Aorta (tissue), 5 donors: ENCODE measurements at regions not wholly inside any gene's neighbourhood (a gene's known extent, or its start where the extent isn't known, plus 50 kb on each side); places are given as distances from the start of the nearest gene placed in this dataset.

Source experiments
- ATAC-seq: fragments of 200-7000 bp; cut with Tn5 transposase; one replicate; pipeline ENCODE4 v1.9.1; 2022; ENCODE audit warnings: moderate library complexity; ENCODE audit not compliant: low FRiP score
- DNase-seq, 2 donors: peaks; one replicate each; pipeline ENCODE4 v3.0.0-alpha.2; 2020
- H3K27ac ChIP-seq, 2 donors: one replicate each; pipeline ENCODE4 v1.5.1; 2013; ENCODE audit warnings: low read length in 2 of 2, mild to moderate bottlenecking in 2 of 2, moderate library complexity in 2 of 2, control low read depth in 1 of 2, inconsistent platforms in 1 of 2, low read depth in 1 of 2
- H3K27me3 ChIP-seq, 2 donors: one replicate each; pipeline ENCODE4 v1.6.1; 2013; ENCODE audit warnings: control low read depth in 1 of 2, low read length in 1 of 2, mild to moderate bottlenecking in 1 of 2, moderate library complexity in 1 of 2; ENCODE audit not compliant: insufficient read depth in 2 of 2, control insufficient read depth in 1 of 2
- H3K36me3 ChIP-seq, 2 donors: one replicate each; pipeline ENCODE4 v1.6.1; 2013; ENCODE audit warnings: control low read depth in 1 of 2, low read length in 1 of 2, mild to moderate bottlenecking in 1 of 2; ENCODE audit not compliant: insufficient read depth in 2 of 2, control insufficient read depth in 1 of 2
- H3K4me1 ChIP-seq, 2 donors: one replicate each; pipeline ENCODE4 v1.6.1; 2013; ENCODE audit warnings: low read length in 2 of 2, control low read depth in 1 of 2, mild to moderate bottlenecking in 1 of 2, moderate library complexity in 1 of 2; ENCODE audit not compliant: insufficient read depth in 2 of 2, control insufficient read depth in 1 of 2
- H3K4me3 ChIP-seq, 2 donors: one replicate each; pipeline ENCODE4 v1.5.1; 2013; ENCODE audit warnings: low read length in 2 of 2, control low read depth in 1 of 2, mild to moderate bottlenecking in 1 of 2
- H3K9me3 ChIP-seq: one replicate; pipeline ENCODE4 v1.6.1; 2013; ENCODE audit warnings: mild to moderate bottlenecking, low read length; ENCODE audit not compliant: control insufficient read depth
- WGBS, 2 donors: extraction: QIAGEN DNeasy Blood & Tissue Kit; methylation state at CpG; one replicate each; pipeline ENCODE4 v1.1.7; 2013; 5-methylcytosine and 5-hydroxymethylcytosine counted together
- intact Hi-C, 2 donors: fragments of 100-400 bp; cut with DNase I; formaldehyde crosslinking; loops; one replicate each; pipeline versions ENCODE4 v1.14.2 to v1.15.0; 2022
- donor health status: healthy with polysubstance abuse.
- donor health status: Bipolar disorder and iron deficiency.
- donor health status: DM: no; HTN: no; CAD: no.
- donor health status: DM: no; HTN: no; CAD: no.
- donor health status: DM: yes; HTN: yes; CAD: no.

DNA sequence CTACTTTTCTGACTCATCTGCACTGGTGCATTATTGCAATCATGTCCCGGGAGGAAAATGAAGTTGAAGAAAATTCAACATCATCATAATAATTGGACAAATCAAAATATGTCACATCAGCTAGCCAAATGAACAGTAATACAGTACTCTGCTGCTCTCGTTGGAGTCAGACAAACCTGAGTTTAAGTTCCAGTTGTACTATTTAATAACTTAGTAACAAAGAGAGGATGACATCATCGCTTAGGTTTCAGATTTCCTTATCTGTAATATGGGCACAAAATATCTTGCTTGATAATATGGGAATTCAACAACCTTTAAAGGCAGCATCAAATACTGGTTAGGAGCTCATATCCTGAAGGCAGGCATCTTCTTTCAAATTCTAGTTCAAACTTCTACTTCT, 1248.9 kb upstream of the ACO1 start:
- no peaks in the 10 kb centered on the region for H3K27me3 ChIP-seq
- no peak for DNase-seq
- H3K9me3 ChIP-seq, result no peaks in the 10 kb centered on the region
- H3K36me3 ChIP-seq, result no peaks in the 10 kb centered on the region
- intact Hi-C loops, result no loop called here
- WGBS, 2 donors, result 71 to 74% methylated on average over 3 of the region's 3 CpGs
- H3K27ac ChIP-seq, result no peak overlapping the region
- H3K4me1 ChIP-seq, result no peaks in the 10 kb centered on the region
- H3K4me3 ChIP-seq, result no peak overlapping the region
- no peak for ATAC-seq

DNA sequence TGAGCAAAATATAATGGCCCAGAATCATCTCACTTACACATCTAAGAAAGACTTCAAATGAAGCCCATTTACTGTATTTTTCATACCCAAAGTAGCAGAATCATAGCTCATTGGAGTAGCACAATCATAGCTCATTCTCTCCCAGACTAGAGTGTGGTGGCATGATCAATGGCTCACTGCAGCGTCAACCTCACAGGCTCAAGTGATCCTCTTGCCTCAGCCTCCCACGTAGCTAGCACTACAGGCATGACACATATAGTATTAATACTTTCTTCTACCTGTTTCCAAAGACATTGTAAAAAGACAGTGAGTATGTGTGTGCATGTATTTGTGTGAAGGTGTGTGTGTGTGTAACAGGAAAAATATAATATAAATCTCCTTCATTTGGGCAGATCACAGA, 1247.9 kb upstream of the ACO1 start:
- 90 to 92% methylated on average over 2 of the region's 2 CpGs for WGBS, 2 donors
- no peak overlapping the region for H3K27ac ChIP-seq
- no peaks in the 10 kb centered on the region for H3K27me3 ChIP-seq
- H3K4me1 ChIP-seq, result no peaks in the 10 kb centered on the region
- intact Hi-C loops, result no loop called here
- H3K36me3 ChIP-seq, result no peaks in the 10 kb centered on the region
- no peak overlapping the region for H3K4me3 ChIP-seq
- no peaks in the 10 kb centered on the region for H3K9me3 ChIP-seq
- ATAC-seq, result no peak
- no peak for DNase-seq

DNA sequence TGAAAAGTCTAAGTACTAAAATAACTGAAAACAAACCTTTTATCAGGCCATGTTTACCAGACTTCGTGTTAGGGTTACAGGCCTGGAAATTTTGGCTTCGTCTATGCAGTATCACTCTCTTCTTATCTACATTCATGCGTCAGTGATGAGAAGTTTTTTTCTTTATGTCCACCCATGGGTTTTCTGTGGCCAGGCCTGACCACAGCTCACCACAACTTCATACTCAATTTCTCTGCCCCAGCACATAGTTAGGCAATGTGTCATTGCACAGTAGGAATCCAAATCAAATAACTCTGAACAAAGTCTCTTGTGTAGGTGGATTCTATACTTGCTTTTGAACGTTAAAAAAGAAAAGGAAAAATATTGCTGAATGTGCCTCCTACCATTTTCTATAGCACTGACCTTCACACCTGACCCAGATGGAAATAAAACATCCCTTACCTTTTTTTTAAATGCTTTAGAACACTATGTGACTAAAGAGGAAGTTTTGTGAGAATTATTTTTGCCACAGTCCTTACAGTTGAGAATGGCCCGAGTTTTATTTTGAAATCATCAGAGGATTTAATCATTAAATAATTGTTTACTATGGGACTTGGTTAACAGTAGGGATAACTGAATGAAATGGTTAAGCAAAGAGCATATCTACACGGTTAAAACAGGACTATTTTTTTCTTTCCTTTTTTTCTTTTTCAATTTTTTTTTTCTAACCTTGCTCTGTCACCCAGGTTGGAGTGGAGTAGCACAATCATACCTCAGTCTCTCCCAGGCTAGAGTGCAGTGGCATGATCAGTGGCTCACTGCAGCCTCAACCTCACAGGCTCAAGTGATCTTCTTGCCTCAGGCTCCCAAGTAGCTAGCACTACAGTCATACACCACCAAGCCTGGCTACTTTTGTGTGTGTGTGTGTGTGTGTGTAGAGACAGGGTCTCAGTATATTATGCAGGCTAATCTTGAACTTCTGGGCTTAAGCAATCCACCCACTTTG, 1247.0 kb upstream of the ACO1 start:
- no peaks in the 10 kb centered on the region for H3K36me3 ChIP-seq
- H3K4me1 ChIP-seq, result no peaks in the 10 kb centered on the region
- WGBS, 2 donors, result 17 to 18% methylated on average over 6 of the region's 6 CpGs
- intact Hi-C loops, result no loop called here
- DNase-seq (no peak), ATAC-seq (no peak)
- H3K27me3 ChIP-seq, result no peaks in the 10 kb centered on the region
- no peak overlapping the region for H3K27ac ChIP-seq
- no peak overlapping the region for H3K4me3 ChIP-seq
- H3K9me3 ChIP-seq, result no peaks in the 10 kb centered on the region

DNA sequence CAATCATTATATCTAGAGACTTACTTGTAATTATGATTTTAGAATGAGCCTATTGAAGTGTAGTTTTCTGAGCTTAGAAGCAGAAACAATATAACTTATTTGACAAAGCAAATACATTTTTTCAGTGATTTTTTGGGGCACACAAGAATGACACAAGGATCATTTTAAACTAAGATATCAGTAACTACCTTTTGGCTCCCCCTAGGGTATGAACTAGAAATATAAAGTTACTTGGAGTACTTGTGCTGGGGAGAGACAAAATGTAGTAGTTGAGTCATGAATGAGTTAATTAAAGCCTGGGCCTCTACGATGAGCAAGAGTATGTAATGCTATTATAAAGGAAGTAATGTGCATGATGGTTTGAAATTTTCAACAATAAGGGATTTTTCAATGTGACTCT, 1244.1 kb upstream of the ACO1 start:
- DNase-seq (no peak), ATAC-seq (no peak)
- intact Hi-C loops, result no loop called here
- Histone ChIP-seq H3K9me3 (no peaks in the 10 kb centered on the region), H3K4me3 (no peak overlapping the region), H3K4me1 (no peaks in the 10 kb centered on the region), H3K27ac (no peak overlapping the region), H3K27me3 (no peaks in the 10 kb centered on the region), H3K36me3 (no peaks in the 10 kb centered on the region)
- 2 to 13% methylated on average over 1 of the region's 1 CpG for WGBS, 2 donors

DNA sequence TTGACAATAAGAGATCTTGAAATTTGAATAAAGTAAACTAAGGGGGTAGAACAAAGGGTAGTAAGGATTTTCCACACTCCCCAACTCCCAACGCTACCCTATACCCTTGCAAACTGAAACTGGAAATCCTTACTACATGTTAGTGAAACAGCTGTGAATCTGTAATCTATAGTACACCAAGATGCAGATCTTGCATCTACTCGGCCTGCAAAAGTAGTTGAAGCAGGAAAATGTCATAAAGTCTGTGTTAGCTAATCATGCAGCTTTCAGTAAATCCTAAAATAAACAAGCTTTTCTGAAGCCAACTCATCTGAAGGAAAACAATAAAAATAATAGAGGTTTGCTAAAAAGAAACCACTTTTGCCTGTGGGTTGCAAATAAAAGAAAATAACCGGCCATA, 1242.0 kb upstream of the ACO1 start:
- Histone ChIP-seq H3K27me3 (no peaks in the 10 kb centered on the region), H3K27ac (no peak overlapping the region), H3K36me3 (no peaks in the 10 kb centered on the region), H3K9me3 (no peaks in the 10 kb centered on the region), H3K4me3 (no peak overlapping the region), H3K4me1 (no peaks in the 10 kb centered on the region)
- ATAC-seq (no peak), DNase-seq (no peak)
- 67 to 68% methylated on average over 3 of the region's 3 CpGs for WGBS, 2 donors
- intact Hi-C loops, result no loop called here

DNA sequence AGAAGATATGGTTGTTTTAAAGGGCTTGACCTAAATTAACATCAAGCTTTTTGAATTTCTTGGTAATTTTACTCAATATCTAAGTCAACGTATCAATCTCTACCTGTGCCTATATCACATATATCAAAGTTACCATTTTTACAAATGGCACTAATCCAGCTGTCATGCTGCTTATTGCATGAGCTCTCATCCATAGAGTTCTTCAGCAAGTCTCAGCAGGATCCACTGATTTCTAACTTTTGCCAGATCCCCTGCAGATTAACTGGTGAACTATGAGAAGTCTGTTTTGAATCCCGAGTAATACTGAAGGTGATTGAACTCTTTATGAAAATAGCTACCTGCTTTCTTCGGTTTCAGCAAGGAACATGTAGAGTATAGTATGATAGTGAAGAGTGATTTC, 1239.8 kb upstream of the ACO1 start:
- intact Hi-C loops, result no loop called here
- Histone ChIP-seq H3K36me3 (no peaks in the 10 kb centered on the region), H3K27ac (no peak overlapping the region), H3K4me1 (no peaks in the 10 kb centered on the region), H3K27me3 (no peaks in the 10 kb centered on the region), H3K9me3 (no peaks in the 10 kb centered on the region), H3K4me3 (no peak overlapping the region)
- DNase-seq (no peak), ATAC-seq (no peak)
- 79 to 80% methylated on average over 3 of the region's 3 CpGs for WGBS, 2 donors

DNA sequence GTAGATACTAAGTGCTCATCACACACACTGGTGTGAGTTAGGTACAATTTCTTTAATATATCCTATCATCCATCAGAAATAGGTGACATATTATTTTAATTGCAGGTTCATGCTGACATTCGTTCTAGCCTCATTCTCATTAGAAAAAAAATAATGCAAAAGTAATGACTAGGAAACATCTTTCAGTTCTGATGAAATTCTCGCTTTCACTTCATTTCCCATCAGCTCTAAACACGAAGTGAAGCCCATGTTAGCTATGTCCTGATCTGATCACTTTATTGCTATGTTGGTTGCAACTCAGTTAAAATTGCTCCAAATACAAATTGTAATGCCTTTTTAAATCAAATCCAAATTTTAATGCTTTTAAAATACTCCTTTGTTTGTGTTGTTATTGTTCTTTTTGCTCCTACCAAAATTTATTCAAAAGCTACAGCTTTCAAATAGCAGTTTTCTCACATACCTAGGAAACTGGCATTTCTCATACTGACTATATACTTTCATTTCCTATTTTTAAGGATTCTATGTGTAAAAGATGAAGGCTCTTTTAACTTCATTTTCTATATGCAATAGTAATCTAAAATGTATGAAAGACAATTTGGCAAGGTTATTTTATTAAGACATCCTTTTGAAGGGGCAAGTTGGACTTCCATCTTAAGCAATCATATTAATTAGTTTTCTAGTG, 1237.8 kb upstream of the ACO1 start:
- H3K9me3 ChIP-seq, result peaks cover 1% of the 10 kb centered on the region
- no peaks in the 10 kb centered on the region for H3K4me1 ChIP-seq
- no peak for ATAC-seq
- no peak for DNase-seq
- H3K27ac ChIP-seq, result no peak overlapping the region
- no peaks in the 10 kb centered on the region for H3K27me3 ChIP-seq
- H3K4me3 ChIP-seq, result no peak overlapping the region
- 72 to 77% methylated on average over 3 of the region's 3 CpGs for WGBS, 2 donors
- intact Hi-C loops, result no loop called here
- no peaks in the 10 kb centered on the region for H3K36me3 ChIP-seq

DNA sequence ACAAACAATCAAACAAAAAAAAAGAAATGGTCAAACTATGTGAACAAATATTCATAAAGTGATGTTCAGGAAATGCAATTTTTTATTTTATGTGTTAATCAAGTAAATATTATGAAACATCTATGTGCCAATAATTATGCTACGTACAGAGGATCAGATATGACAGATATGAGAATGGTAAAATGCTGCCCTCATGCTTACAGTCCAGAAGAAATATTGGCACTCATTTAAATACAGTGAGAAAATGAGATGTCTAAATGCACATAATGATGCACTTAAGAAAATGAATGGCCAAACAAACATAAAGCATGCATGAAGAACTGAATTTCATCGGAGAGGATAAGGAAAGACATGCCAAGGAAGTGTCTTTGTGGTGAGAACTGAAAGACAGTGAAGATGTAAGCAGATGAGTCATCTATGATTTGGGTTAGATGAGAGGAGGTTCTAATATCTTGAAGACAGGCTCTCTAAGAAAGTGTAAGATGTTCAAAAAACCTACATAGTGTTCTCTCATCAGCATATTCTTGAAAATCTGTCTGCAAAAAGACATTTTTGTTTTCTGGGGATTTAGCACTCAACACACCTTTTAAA, 1231.1 kb upstream of the ACO1 start:
- no peak overlapping the region for H3K4me3 ChIP-seq
- peaks cover 1% of the 10 kb centered on the region for H3K9me3 ChIP-seq
- H3K4me1 ChIP-seq, result no peaks in the 10 kb centered on the region
- no peak for ATAC-seq
- H3K27ac ChIP-seq, result no peak overlapping the region
- intact Hi-C loops, result no loop called here
- no peaks in the 10 kb centered on the region for H3K36me3 ChIP-seq
- no peak for DNase-seq
- WGBS, 2 donors, result 55 to 56% methylated on average over 2 of the region's 2 CpGs
- no peaks in the 10 kb centered on the region for H3K27me3 ChIP-seq
